C4-2B (cell line): ENCODE measurements at regions not wholly inside any gene's neighbourhood (a gene's known extent, or its start where the extent isn't known, plus 50 kb on each side); places are given as distances from the start of the nearest gene placed in this dataset.

Source experiments
- H3K27ac ChIP-seq: fragments of 450-650 bp; 2 replicates; pipeline ENCODE4 v1.5.1; 2017
- ZFX ChIP-seq: fragments of 450-650 bp; IDR thresholded peaks from 2 replicates; pipeline ENCODE4 v1.6.1; 2017
- TF ChIP-seq, protein P1 (sequence below): fragments of 450-650 bp; conservative IDR thresholded peaks from 2 replicates; pipeline ENCODE4 v1.5.1; 2017; ENCODE audit warnings: mild to moderate bottlenecking

DNA sequence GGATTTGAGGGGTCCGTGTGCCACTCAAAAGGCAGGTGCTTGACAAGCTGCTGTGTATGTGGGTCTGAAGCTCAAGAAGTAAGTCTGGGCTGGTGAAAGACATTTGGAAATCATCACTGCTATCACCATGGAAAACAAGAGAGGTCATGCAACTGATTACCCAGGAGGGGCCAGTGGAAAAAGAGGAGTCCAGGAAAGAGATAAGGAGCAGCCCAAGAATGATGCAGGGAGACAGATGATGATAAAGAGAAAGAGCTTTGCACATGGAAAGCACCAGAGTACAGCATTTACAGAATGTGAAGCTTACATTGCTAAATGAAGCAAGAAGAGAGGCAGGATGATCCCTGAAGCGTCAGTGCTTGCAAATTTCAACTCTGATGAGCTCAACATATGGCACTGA lies 203.2 kb downstream of the SETD4 start:
- TF ChIP-seq ZFX, result no peak
- TF ChIP-seq, protein P1, sequence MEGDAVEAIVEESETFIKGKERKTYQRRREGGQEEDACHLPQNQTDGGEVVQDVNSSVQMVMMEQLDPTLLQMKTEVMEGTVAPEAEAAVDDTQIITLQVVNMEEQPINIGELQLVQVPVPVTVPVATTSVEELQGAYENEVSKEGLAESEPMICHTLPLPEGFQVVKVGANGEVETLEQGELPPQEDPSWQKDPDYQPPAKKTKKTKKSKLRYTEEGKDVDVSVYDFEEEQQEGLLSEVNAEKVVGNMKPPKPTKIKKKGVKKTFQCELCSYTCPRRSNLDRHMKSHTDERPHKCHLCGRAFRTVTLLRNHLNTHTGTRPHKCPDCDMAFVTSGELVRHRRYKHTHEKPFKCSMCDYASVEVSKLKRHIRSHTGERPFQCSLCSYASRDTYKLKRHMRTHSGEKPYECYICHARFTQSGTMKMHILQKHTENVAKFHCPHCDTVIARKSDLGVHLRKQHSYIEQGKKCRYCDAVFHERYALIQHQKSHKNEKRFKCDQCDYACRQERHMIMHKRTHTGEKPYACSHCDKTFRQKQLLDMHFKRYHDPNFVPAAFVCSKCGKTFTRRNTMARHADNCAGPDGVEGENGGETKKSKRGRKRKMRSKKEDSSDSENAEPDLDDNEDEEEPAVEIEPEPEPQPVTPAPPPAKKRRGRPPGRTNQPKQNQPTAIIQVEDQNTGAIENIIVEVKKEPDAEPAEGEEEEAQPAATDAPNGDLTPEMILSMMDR, result no peak
- H3K27ac ChIP-seq, result no peak overlapping the region

DNA sequence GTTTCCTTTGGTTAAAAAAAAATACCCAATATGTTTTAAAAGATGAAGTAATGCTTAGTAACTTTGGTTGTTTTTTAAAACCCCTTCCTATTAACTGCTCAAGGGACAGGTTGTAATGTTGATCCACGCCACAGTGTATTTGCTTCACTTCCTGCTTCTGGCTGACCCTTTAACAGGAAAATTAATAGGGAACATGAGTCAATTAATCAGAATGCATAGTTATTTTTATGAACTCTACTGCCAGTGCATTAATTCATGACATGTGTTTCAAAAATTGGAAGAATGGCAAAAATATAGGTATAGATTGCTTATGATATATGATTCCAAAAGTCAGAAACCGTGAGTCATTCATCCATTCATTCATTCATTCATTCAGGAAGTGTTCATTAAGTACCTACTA lies 204.8 kb downstream of the SETD4 start:
- H3K27ac ChIP-seq, result no peak overlapping the region
- TF ChIP-seq, protein P1, result no peak
- TF ChIP-seq ZFX, result no peak

GRCh38 chr21:35854281-35854680 lies 206.0 kb downstream of the SETD4 start:
- H3K27ac ChIP-seq, result no peak overlapping the region
- TF ChIP-seq, protein P1, result no peak
- no peak for TF ChIP-seq ZFX

- TF ChIP-seq ZFX, result no peak
- TF ChIP-seq, protein P1, result no peak
- no peak overlapping the region for H3K27ac ChIP-seq
These were observed 206.7 kb downstream of the SETD4 start for GRCh38 chr21:35853321-35854239.

DNA sequence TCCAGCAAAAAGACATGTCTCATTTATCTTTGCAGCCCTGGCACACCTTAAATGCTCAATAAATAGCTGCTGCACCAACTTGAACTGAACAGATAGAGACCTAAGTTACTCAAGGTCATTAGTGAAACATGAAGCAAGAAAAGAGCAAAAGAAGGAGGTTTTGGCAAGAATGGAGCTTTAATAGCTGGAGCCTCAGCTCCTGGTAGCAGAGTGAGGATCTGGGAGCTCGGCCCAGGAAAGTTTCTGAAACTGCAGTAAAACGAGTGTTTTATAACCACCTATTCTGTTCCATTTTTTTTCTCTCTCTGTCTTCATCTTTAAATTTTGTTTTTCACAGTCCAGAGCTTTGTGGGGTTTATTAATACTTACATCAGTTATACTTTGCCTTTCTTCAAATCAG lies 207.5 kb downstream of the SETD4 start:
- TF ChIP-seq ZFX, result no peak
- H3K27ac ChIP-seq, result no peak overlapping the region

DNA sequence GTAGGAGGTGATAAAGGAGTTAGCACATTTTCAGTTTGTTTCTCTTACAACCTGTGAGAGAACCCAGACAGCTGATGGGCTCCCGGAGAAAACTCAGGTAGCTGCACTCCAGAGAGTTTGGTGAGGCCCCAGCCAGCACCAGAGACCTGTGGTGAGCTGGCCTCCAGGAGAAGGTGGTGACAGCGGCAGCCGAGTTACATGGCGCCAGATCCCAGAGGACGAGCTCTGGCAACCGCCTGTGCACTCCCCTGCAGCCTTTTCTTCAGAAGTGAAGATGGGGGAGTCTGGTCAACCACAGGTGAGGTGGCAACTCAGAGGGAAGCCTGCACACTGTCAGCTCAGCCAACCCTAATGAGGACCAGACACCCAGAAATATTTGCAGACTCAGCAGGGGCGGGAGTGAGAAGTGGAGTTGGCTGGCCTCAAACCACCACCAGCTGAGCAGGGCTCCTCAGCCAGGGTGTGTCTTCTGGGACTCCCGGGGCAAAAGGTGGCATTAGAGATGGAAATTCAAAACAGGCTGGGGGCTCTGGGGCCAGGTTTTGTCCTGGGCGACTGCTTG lies 209.7 kb downstream of the SETD4 start:
- H3K27ac ChIP-seq, result no peak overlapping the region
- TF ChIP-seq, protein P1, result no peak
- TF ChIP-seq ZFX, result no peak

DNA sequence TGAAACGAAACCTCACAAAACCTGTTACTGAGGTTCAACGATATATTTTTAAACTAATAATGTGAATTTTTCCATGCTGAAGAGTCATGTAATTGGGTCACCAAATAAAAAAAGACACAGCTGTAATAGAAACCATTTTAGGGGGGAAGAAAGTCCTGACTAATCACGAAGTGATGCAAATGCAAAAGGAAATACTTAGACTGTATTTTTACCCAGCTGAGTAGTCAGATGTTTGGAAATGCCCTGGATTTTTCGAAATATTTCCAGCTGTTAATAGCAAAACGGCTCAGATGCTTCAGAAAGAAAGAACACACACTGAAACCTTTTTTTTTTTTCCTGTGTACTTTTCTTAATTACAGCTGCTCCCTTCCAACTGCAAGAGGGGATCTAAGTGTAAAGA lies 210.3 kb downstream of the SETD4 start:
- TF ChIP-seq ZFX, result no peak
- TF ChIP-seq, protein P1, result no peak
- no peak overlapping the region for H3K27ac ChIP-seq
